ENCODE measurements at regions not wholly inside any gene's neighbourhood (a gene's known extent, or its start where the extent isn't known, plus 50 kb on each side); places are given as distances from the start of the nearest gene placed in this dataset.

- TF ChIP-seq JUND (IDR thresholded peaks at IDR 0.05), result no peak
- no peak for TF ChIP-seq EGR1 (IDR thresholded peaks at IDR 0.05; ENCODE audit: low read depth in 2 of 2)
- no peak for TF ChIP-seq CTCF (IDR thresholded peaks at IDR 0.05; ENCODE audit: low read depth, low read length, missing input control)
- no peak for TF ChIP-seq RAD21 (IDR thresholded peaks at IDR 0.05)
- no peak for TF ChIP-seq MAX (IDR thresholded peaks at IDR 0.05)
- no peak for TF ChIP-seq REST (IDR thresholded peaks at IDR 0.05)
- no peak for TF ChIP-seq YY1 (IDR thresholded peaks at IDR 0.05)
- TF ChIP-seq FOXA1 (IDR thresholded peaks at IDR 0.05), result no peak
- TF ChIP-seq ZBTB33 (IDR thresholded peaks at IDR 0.05), result no peak
These were observed 445.6 kb downstream of the ADAMTS20 start for GRCh38 chr12:43106355-43106754.

Measured in liver (tissue), 3 donors.